ENCODE measurements at regions not wholly inside any gene's neighbourhood (a gene's known extent, or its start where the extent isn't known, plus 50 kb on each side); places are given as distances from the start of the nearest gene placed in this dataset.

DNA sequence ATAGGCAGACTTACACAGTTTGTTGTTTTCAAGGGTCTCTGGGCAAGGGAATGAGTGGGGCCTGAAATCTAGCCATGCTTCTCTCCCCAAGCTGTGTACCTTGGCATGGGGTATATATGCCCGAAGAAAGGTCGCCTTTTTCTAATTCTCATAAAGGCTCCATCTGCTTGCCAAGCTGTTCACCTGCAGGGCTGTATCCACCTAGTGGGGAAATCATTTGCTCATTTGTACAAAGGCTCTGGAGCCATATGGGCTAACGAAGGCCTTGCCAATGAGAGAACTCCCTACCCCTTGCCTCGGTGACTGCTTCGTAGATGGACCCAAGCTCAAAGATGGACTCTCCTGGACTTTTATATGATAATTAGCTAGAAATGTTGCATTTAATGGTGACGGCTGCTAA, 1097.0 kb downstream of the PDHA2 start:
- TF ChIP-seq, protein P1, sequence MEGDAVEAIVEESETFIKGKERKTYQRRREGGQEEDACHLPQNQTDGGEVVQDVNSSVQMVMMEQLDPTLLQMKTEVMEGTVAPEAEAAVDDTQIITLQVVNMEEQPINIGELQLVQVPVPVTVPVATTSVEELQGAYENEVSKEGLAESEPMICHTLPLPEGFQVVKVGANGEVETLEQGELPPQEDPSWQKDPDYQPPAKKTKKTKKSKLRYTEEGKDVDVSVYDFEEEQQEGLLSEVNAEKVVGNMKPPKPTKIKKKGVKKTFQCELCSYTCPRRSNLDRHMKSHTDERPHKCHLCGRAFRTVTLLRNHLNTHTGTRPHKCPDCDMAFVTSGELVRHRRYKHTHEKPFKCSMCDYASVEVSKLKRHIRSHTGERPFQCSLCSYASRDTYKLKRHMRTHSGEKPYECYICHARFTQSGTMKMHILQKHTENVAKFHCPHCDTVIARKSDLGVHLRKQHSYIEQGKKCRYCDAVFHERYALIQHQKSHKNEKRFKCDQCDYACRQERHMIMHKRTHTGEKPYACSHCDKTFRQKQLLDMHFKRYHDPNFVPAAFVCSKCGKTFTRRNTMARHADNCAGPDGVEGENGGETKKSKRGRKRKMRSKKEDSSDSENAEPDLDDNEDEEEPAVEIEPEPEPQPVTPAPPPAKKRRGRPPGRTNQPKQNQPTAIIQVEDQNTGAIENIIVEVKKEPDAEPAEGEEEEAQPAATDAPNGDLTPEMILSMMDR (IDR thresholded peaks at IDR 0.05), result no peak
- TF ChIP-seq ZFX (IDR thresholded peaks at IDR 0.05; ENCODE audit: borderline replicate concordance), result no peak
- H3K27ac ChIP-seq, result no peak overlapping the region

DNA sequence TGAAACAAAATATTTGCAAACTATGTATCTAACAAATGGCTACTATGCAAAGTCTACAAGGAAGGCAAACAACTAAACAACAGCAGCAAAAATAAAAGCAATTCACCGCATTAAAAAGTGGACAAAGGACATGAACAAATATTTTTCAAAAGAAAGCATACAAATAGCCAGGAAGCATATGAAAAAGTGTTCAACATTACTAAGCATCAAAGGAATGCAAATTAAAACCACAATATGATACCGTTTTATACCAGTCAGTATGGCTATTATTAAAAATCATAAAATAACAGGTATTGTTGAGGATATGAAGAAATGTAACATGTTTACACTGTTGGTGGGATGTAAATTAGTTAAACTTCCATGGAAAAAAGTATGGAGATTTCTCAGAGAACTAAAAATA, 1106.7 kb downstream of the PDHA2 start:
- no peak overlapping the region for H3K27ac ChIP-seq
- no peak for TF ChIP-seq ZFX (IDR thresholded peaks at IDR 0.05; ENCODE audit: borderline replicate concordance)
- TF ChIP-seq, protein P1 (IDR thresholded peaks at IDR 0.05), result no peak

DNA sequence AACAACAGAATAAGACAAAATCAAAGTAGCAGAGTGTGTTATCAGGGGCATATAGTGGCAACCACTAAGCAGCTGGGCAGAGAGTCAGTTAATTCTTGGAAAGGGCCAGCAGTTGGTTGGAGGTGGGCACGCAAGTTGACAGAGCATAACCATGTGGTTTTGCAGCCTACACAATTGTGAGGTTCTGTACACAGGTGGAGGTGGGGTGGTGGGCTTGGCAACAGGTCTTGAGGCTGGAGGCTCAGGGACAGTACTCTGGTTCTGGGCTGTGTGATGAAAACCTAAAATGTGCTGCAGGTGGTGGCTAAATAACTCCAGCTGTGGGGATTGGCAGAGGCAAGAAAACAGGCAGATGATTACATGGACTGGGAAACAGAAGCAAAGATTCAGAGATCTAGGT, 1112.7 kb downstream of the PDHA2 start:
- no peak overlapping the region for H3K27ac ChIP-seq
- no peak for TF ChIP-seq ZFX (IDR thresholded peaks at IDR 0.05; ENCODE audit: borderline replicate concordance)
- TF ChIP-seq, protein P1 (IDR thresholded peaks at IDR 0.05), result no peak

DNA sequence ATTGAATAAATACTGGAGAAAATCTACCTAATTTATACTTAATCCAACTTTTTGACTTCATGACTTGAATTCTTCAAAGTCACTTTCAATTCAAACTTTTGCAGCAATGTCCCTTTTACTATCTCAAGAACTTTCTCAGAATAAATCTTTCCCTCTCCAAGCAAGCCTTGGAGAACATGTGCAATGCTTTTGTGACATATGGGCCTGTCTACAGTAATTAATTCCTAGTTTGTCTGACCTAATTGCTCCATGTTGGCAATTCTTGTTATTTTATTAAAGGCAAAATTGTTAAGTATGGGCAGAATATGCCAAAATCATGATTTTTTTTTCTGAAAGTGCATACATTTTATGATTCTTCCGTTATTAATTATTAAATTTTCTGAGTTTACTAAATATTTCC, 1115.3 kb downstream of the PDHA2 start:
- no peak for TF ChIP-seq ZFX (IDR thresholded peaks at IDR 0.05; ENCODE audit: borderline replicate concordance)
- TF ChIP-seq, protein P1 (IDR thresholded peaks at IDR 0.05), result no peak
- no peak overlapping the region for H3K27ac ChIP-seq

DNA sequence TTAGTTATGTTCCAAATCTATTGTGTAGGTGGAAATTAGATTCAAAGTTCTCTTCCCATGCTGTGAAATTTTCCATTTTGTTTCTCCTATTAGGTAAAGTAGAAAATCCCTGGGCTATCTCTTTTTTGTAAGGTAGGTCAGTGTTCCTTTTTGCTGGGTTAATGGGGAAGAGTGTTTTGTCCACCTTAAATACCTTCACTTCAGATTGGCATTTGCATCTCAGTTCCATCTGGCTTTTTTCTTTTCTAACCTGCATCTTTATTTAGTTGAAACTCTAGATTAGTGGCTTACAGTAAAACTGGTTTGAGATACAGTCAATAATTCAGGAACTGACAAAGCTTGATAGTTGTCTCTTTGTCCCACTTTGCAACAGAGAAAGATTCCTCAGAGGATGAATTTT, 1115.8 kb downstream of the PDHA2 start:
- H3K27ac ChIP-seq, result no peak overlapping the region
- TF ChIP-seq, protein P1 (IDR thresholded peaks at IDR 0.05), result no peak
- no peak for TF ChIP-seq ZFX (IDR thresholded peaks at IDR 0.05; ENCODE audit: borderline replicate concordance)

DNA sequence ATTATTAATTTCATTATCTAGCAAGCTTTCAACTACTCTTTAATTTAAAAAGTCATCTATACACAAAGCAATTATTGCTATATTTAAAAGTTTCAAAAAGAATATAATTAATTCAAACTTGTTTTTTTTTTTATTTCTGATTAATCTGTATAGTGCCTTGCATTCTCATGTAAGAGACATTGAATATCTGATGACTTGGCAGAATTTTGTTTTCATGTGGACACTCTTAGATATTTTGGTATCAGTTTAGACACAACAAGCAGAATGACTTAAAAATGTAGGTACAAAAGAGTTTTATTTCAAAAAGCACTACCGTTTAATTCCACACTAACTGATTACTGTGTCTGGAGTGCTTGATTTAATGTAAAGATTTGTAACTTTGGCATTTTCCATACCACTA, 1129.6 kb downstream of the PDHA2 start:
- H3K27ac ChIP-seq, result no peak overlapping the region
- TF ChIP-seq, protein P1 (IDR thresholded peaks at IDR 0.05), result no peak
- no peak for TF ChIP-seq ZFX (IDR thresholded peaks at IDR 0.05; ENCODE audit: borderline replicate concordance)

DNA sequence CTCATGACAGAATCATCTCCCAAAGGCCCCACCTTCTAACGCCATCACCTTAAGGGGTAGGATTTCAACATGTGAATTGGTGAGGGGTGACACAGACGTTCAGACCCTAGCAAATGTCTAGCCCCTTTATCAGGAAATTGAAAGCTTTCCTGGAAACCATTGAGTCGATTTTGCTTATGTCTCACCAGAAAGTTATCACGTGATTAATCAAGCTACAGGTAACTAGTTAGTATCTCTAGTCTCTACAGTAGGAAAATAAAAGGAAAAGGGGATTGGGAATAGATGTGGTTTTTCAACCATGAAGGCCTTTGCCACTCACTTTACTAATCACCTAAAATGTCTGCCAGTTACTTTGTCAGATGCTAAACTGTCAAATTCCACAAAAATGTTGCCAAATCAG, 1133.0 kb downstream of the PDHA2 start:
- H3K27ac ChIP-seq, result no peak overlapping the region
- TF ChIP-seq, protein P1 (IDR thresholded peaks at IDR 0.05), result no peak
- TF ChIP-seq ZFX (IDR thresholded peaks at IDR 0.05; ENCODE audit: borderline replicate concordance), result no peak

All from 22Rv1 (cell line).